22Rv1 (cell line): ENCODE measurements at regions not wholly inside any gene's neighbourhood (a gene's known extent, or its start where the extent isn't known, plus 50 kb on each side); places are given as distances from the start of the nearest gene placed in this dataset.

Experiments
- H3K27ac ChIP-seq: fragments of 450-650 bp; 2 replicates; pipeline ENCODE4 v1.5.1; 2017
- CTCF ChIP-seq: fragments of 450-650 bp; IDR thresholded peaks from 2 replicates; pipeline ENCODE4 v1.5.1; 2017; ENCODE audit warnings: mild to moderate bottlenecking
- ZFX ChIP-seq: fragments of 450-650 bp; IDR thresholded peaks from 2 replicates; pipeline ENCODE4 v1.6.1; 2017; ENCODE audit warnings: antibody characterized with exemption, borderline replicate concordance

DNA sequence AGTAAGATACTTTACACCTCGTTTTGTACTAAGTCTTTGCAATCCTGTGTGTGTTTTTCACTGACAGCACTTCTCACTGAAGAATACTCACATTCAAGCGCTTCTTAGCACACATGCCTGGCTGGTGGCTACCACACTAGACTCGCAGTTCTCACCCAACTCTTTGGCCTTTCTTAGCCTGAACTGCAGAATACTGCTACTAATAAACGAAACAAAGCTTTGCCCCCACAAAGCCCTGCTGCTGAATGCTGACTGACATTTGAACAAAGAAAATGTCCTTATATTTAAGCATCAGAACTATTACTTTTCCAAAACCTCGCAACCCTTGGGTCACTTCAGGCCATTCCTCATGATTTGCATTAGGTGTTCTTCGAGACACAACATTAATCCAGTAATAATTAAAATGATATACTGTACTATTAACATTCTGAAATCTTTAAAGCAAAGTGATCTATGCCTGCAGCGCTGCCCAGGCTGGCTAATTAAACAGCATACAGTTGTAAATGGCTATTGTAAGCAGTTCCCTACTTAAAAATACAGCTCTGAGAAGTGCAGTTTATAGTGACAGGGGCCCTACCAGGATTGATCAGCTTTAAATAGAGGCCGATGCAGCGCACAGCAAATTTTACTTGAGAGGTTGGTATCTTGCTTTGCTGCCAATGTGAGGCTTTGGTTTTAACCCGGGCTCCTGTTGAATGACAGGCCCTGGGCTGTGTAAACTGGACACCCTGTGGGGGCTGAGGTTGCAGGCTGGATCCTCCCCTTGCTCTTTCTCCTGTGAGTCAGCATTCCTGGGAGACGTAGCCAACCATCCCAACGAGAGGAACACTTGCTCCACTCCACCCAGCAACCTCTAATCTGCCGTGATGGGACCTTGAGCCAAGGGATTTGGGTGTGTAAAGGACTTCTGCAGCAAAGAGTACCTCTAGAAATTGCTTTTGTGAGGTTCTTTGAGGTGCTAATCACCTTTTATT is 899.0 kb downstream of the TFAP2A start:
- H3K27ac ChIP-seq = peak overlapping the region; percentile 42
- TF ChIP-seq CTCF (no peak), ZFX (no peak)

- H3K27ac ChIP-seq = no peak overlapping the region
- TF ChIP-seq ZFX = no peak
- no peak for TF ChIP-seq CTCF
These were observed 900.7 kb downstream of the TFAP2A start for GRCh38 chr6:9514146-9514545.

DNA sequence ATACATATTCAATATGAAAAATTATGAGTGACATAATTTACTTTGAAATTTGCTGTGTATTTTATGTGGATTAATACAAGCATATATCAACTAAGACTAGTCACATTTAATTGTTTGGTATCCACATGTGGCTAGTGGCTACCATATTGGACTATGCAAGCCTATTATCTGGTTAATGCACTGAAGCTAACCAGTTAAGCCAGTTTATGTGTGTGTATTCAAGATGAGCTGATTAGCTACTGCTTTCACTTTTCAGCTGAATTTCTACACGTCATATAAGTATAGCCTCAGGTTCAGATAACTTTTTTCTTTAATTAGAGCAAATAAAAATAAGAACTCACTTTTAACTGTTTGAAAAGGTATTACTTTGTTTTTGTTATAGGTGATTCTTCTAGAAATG is 903.7 kb downstream of the TFAP2A start:
- peak overlapping the region; percentile 60 for H3K27ac ChIP-seq
- TF ChIP-seq CTCF = no peak
- TF ChIP-seq ZFX = no peak

DNA sequence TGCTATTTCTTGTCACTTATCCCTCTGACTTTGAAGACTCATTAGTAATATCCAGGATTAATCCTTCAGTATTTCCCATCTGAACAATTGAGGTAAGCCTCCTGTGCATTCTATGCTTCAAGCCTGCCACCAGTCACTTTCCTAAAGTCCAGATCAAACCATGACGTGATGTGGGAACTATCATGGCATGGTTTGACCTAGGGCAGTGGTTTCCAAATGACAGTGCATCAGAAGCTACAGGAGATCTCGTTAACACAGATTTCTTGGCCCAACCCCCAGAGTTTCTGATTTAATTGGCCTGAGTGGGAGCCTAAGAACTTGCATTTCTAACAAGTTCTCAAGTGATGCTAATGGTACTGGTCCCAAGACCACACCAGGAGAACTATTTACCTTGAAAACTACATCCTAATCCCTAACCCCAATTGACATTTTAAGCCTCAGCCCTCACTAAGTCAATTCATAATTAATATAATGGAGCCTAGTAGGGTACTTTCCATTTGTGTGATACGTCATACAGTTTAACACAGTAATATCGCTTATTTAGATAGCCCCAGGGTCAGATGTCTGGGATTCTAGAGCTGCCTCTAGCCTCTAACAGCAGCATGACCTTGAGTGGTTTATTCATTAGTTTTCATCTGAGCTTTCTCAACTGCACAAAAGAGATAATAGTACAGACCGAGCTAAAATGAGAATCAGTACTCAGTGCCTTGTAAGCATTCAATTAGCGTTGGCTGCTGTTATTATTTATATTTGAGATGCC is 907.6 kb downstream of the TFAP2A start:
- TF ChIP-seq ZFX (no peak), CTCF (no peak)
- H3K27ac ChIP-seq = no peak overlapping the region

DNA sequence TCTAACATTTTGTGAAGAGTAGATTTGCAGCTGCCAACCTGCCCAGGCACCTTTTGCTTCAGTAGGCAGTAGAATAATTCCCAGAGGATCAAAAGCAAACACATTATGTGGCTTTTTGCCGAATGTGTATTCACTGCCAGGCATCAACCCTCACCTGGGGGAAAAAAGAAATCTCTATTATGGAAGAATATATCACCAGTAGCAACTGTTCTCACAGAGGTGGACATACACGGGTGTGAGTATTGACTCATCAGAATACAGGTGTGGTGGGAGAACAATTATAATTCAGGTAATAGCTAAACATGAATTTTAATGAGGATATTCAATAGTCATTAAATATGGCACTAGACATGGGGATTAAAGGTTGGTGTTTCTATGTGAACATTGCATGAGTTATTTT is 910.7 kb downstream of the TFAP2A start:
- no peak overlapping the region for H3K27ac ChIP-seq
- TF ChIP-seq ZFX = no peak
- no peak for TF ChIP-seq CTCF

DNA sequence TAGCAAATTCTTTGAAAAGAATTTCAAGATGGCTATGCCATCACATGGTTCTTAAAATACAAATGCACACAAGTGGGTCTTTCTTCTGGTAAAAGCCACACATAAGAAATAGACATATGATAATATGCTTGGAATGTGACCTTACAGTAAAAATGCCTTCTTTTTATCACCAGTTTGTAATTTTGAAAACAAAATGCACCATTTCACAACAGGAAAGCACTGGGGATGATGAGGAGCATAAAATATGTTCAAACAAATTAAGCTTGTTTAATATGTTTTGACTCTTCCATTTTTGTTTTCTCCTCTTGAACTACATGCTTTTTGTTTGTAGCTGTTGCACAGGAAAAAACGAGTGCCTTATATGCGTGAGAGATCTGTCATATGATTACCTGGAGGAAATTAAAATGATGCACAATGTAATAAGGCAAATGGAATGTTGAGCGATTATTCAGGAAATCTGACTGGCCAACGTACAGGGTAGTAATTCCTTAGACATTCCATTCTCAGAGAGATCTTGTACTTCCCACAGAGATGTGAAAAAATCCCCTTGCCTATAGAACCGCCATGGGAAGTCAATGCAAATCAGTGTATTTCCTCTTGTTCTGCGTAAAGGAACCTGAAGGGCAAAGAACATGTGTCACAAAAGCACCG is 911.6 kb downstream of the TFAP2A start:
- TF ChIP-seq ZFX (no peak), CTCF (no peak)
- no peak overlapping the region for H3K27ac ChIP-seq
